ENCODE measurements at regions not wholly inside any gene's neighbourhood (a gene's known extent, or its start where the extent isn't known, plus 50 kb on each side); places are given as distances from the start of the nearest gene placed in this dataset.

- no peak for DNase-seq (ENCODE audit: low read depth)
These were observed 366.5 kb upstream of the LCORL start for GRCh38 chr4:18388039-18388438.

- no peak for DNase-seq (ENCODE audit: low read depth)
These were observed 359.6 kb upstream of the LCORL start for GRCh38 chr4:18381186-18381585.

GRCh38 chr4:18369561-18369960, 348.0 kb upstream of the LCORL start:
- no peak for DNase-seq (ENCODE audit: low read depth)

GRCh38 chr4:18366892-18367291, 345.3 kb upstream of the LCORL start:
- DNase-seq (ENCODE audit: low read depth), result no peak

GRCh38 chr4:18366136-18366535, 344.6 kb upstream of the LCORL start:
- DNase-seq (ENCODE audit: low read depth), result no peak

GRCh38 chr4:18343581-18343980, 322.0 kb upstream of the LCORL start:
- no peak for DNase-seq (ENCODE audit: low read depth)

- DNase-seq (ENCODE audit: low read depth), result no peak
These were observed 321.3 kb upstream of the LCORL start for GRCh38 chr4:18342847-18343246.

GRCh38 chr4:18321956-18322530, 300.5 kb upstream of the LCORL start:
- no peak for DNase-seq (ENCODE audit: low read depth)

- DNase-seq (ENCODE audit: low read depth), result no peak
These were observed 297.9 kb upstream of the LCORL start for GRCh38 chr4:18319431-18319830.

GRCh38 chr4:18318682-18319388, 297.3 kb upstream of the LCORL start:
- no peak for DNase-seq (ENCODE audit: low read depth)

- DNase-seq (ENCODE audit: low read depth), result no peak
These were observed 293.2 kb upstream of the LCORL start for GRCh38 chr4:18314731-18315130.

GRCh38 chr4:18297684-18298083, 276.1 kb upstream of the LCORL start:
- no peak for DNase-seq (ENCODE audit: low read depth)

GRCh38 chr4:18296411-18296810, 274.9 kb upstream of the LCORL start:
- no peak for DNase-seq (ENCODE audit: low read depth)

- no peak for DNase-seq (ENCODE audit: low read depth)
These were observed 273.3 kb upstream of the LCORL start for GRCh38 chr4:18294846-18295245.

- DNase-seq (ENCODE audit: low read depth), result no peak
These were observed 272.5 kb upstream of the LCORL start for GRCh38 chr4:18294021-18294420.

GRCh38 chr4:18292411-18292810, 270.9 kb upstream of the LCORL start:
- DNase-seq (ENCODE audit: low read depth), result no peak

- DNase-seq (ENCODE audit: low read depth), result no peak
These were observed 270.4 kb upstream of the LCORL start for GRCh38 chr4:18291981-18292380.

- no peak for DNase-seq (ENCODE audit: low read depth)
These were observed 269.7 kb upstream of the LCORL start for GRCh38 chr4:18291256-18291655.

- no peak for DNase-seq (ENCODE audit: low read depth)
These were observed 263.8 kb upstream of the LCORL start for GRCh38 chr4:18285357-18285756.

GRCh38 chr4:18278244-18278643, 256.7 kb upstream of the LCORL start:
- DNase-seq (ENCODE audit: low read depth), result no peak

GRCh38 chr4:18262832-18263231, 241.3 kb upstream of the LCORL start:
- DNase-seq (ENCODE audit: low read depth), result no peak

GRCh38 chr4:18252052-18252451, 230.5 kb upstream of the LCORL start:
- no peak for DNase-seq (ENCODE audit: low read depth)

GRCh38 chr4:18250564-18250963, 229.0 kb upstream of the LCORL start:
- no peak for DNase-seq (ENCODE audit: low read depth)

GRCh38 chr4:18248611-18249010, 227.1 kb upstream of the LCORL start:
- no peak for DNase-seq (ENCODE audit: low read depth)

All from stimulated activated CD8-positive, alpha-beta memory T cell treated with anti-CD3 and anti-CD28 coated beads, Interleukin-15, amount 100 ng/mL, for 1 hour (primary cell).